Left ventricle myocardium inferior (tissue), 1 donor: ENCODE measurements at regions not wholly inside any gene's neighbourhood (a gene's known extent, or its start where the extent isn't known, plus 50 kb on each side); places are given as distances from the start of the nearest gene placed in this dataset.

ENCODE experiments used
- DNase-seq: peaks from one replicate; pipeline ENCODE4 v3.0.0-alpha.2; 2020
- H3K27ac ChIP-seq: fragments of 200-600 bp; replicated peaks from 2 replicates; pipeline ENCODE4 v1.8.0; 2021
- H3K27me3 ChIP-seq: fragments of 200-600 bp; 2 replicates; pipeline ENCODE4 v1.8.0; 2021; ENCODE audit warnings: low read depth
- H3K36me3 ChIP-seq: fragments of 200-600 bp; 2 replicates; pipeline ENCODE4 v1.8.0; 2021
- H3K4me1 ChIP-seq: fragments of 200-600 bp; 2 replicates; pipeline ENCODE4 v1.8.0; 2021
- H3K4me3 ChIP-seq: fragments of 200-600 bp; 2 replicates; pipeline ENCODE4 v1.8.0; 2021; ENCODE audit warnings: mild to moderate bottlenecking, moderate library complexity
- H3K9me3 ChIP-seq: fragments of 200-600 bp; replicated peaks from 2 replicates; pipeline ENCODE4 v1.8.0; 2021
- CTCF ChIP-seq: fragments of 200-600 bp; IDR thresholded peaks from 2 replicates; pipeline ENCODE4 v1.8.0; 2021; ENCODE audit warnings: antibody characterized with exemption, mild to moderate bottlenecking, borderline replicate concordance
- intact Hi-C: fragments of 100-400 bp; cut with micrococcal nuclease; formaldehyde crosslinking; loops from one replicate; pipeline ENCODE4 v1.11.0; 2022
- donor health status: DM: no; HTN: yes; CAD: no; lungs with severe emphysema.

GRCh38 chr4:149993030-149993429 is 85.2 kb upstream of the DCLK2 start:
- no peaks in the 10 kb centered on the region for H3K36me3 ChIP-seq
- H3K27ac ChIP-seq, result no peak overlapping the region
- no peak for TF ChIP-seq CTCF
- H3K4me1 ChIP-seq, result peaks cover under 1% of the 10 kb centered on the region
- no peaks in the 10 kb centered on the region for H3K27me3 ChIP-seq
- intact Hi-C loops, result no loop called here
- no peak overlapping the region for H3K4me3 ChIP-seq
- no peak for DNase-seq
- no peaks in the 10 kb centered on the region for H3K9me3 ChIP-seq

GRCh38 chr4:149995134-149995756 is 83.0 kb upstream of the DCLK2 start:
- no peak for TF ChIP-seq CTCF
- H3K4me3 ChIP-seq, result no peak overlapping the region
- intact Hi-C loops, result loop anchor here (5.0 kb wide), 1 partner anchor 247 kb away; no protein-coding TSS in a partner anchor
- no peaks in the 10 kb centered on the region for H3K9me3 ChIP-seq
- no peak overlapping the region for H3K27ac ChIP-seq
- no peak for DNase-seq
- H3K4me1 ChIP-seq, result no peaks in the 10 kb centered on the region
- no peaks in the 10 kb centered on the region for H3K27me3 ChIP-seq
- no peaks in the 10 kb centered on the region for H3K36me3 ChIP-seq

- intact Hi-C loops, result loop anchor here (5.0 kb wide), 1 partner anchor 244 kb away; no protein-coding TSS in a partner anchor
These were observed 80.3 kb upstream of the DCLK2 start for GRCh38 chr4:149997881-149998421.

GRCh38 chr4:149999485-150000074 is 78.7 kb upstream of the DCLK2 start:
- H3K27me3 ChIP-seq, result no peaks in the 10 kb centered on the region
- no peak overlapping the region for H3K27ac ChIP-seq
- H3K36me3 ChIP-seq, result no peaks in the 10 kb centered on the region
- DNase-seq, result no peak
- peak; percentile 79 for TF ChIP-seq CTCF
- peaks cover 15% of the 10 kb centered on the region for H3K4me1 ChIP-seq
- no peak overlapping the region for H3K4me3 ChIP-seq
- intact Hi-C loops, result loop anchor here (5.0 kb wide), 1 partner anchor 243 kb away; no protein-coding TSS in a partner anchor
- no peaks in the 10 kb centered on the region for H3K9me3 ChIP-seq

More at GRCh38 chr4:149997881-149998421, 80.3 kb upstream of the DCLK2 start:
- no peak for TF ChIP-seq CTCF
- no peaks in the 10 kb centered on the region for H3K9me3 ChIP-seq
- no peak overlapping the region for H3K4me3 ChIP-seq
- H3K27ac ChIP-seq, result no peak overlapping the region
- no peak for DNase-seq
- no peaks in the 10 kb centered on the region for H3K36me3 ChIP-seq
- H3K4me1 ChIP-seq, result no peaks in the 10 kb centered on the region
- no peaks in the 10 kb centered on the region for H3K27me3 ChIP-seq

- DNase-seq, result no peak
- TF ChIP-seq CTCF, result no peak
- no peak overlapping the region for H3K4me3 ChIP-seq
- H3K36me3 ChIP-seq, result no peaks in the 10 kb centered on the region
- no peaks in the 10 kb centered on the region for H3K9me3 ChIP-seq
- no peak overlapping the region for H3K27ac ChIP-seq
- H3K4me1 ChIP-seq, result peaks cover 37% of the 10 kb centered on the region
- intact Hi-C loops, result no loop called here
- H3K27me3 ChIP-seq, result no peaks in the 10 kb centered on the region
These were observed 76.4 kb upstream of the DCLK2 start for GRCh38 chr4:150001815-150002214.
